COLO829 (cell line): ENCODE measurements at regions not wholly inside any gene's neighbourhood (a gene's known extent, or its start where the extent isn't known, plus 50 kb on each side); places are given as distances from the start of the nearest gene placed in this dataset.
"Not testable (repeated sequence)": the region's sequence is repeated elsewhere in the genome, so short reads cannot be mapped to it uniquely, and the experiment has no call there.

Source experiments
- DNase-seq: peaks from one replicate; pipeline ENCODE4 v3.0.0; 2012; ENCODE audit warnings: low spot score

GRCh38 chr1:105608713-105609112 is 1447.8 kb upstream of the PRMT6 start:
- peak; percentile 1 for DNase-seq

GRCh38 chr1:105626276-105626987 is 1430.0 kb upstream of the PRMT6 start:
- DNase-seq, result no peak

- not testable (repeated sequence) for DNase-seq
These were observed 1425.2 kb upstream of the PRMT6 start for GRCh38 chr1:105631153-105631744.

- no peak for DNase-seq
These were observed 1423.9 kb upstream of the PRMT6 start for GRCh38 chr1:105632342-105633196.

GRCh38 chr1:105636052-105636451 is 1420.4 kb upstream of the PRMT6 start:
- no peak for DNase-seq

- DNase-seq, result no peak
These were observed 1415.1 kb upstream of the PRMT6 start for GRCh38 chr1:105641407-105641806.

GRCh38 chr1:105652109-105652508 is 1404.4 kb upstream of the PRMT6 start:
- no peak for DNase-seq

GRCh38 chr1:105655032-105655431 is 1401.4 kb upstream of the PRMT6 start:
- no peak for DNase-seq

GRCh38 chr1:105664495-105664894 is 1392.0 kb upstream of the PRMT6 start:
- peak; percentile 38 for DNase-seq

GRCh38 chr1:105678334-105678733 is 1378.1 kb upstream of the PRMT6 start:
- no peak for DNase-seq

- no peak for DNase-seq
These were observed 1371.8 kb upstream of the PRMT6 start for GRCh38 chr1:105684714-105685113.

GRCh38 chr1:105686026-105686425 is 1370.4 kb upstream of the PRMT6 start:
- DNase-seq, result no peak

GRCh38 chr1:105686874-105687690 is 1369.4 kb upstream of the PRMT6 start:
- DNase-seq, result no peak

GRCh38 chr1:105700723-105701122 is 1355.8 kb upstream of the PRMT6 start:
- DNase-seq, result no peak

GRCh38 chr1:105724286-105724685 is 1332.2 kb upstream of the PRMT6 start:
- no peak for DNase-seq

GRCh38 chr1:105730701-105731100 is 1325.8 kb upstream of the PRMT6 start:
- no peak for DNase-seq

GRCh38 chr1:105736349-105736748 is 1320.1 kb upstream of the PRMT6 start:
- DNase-seq, result no peak

GRCh38 chr1:105779727-105780126 is 1276.7 kb upstream of the PRMT6 start:
- DNase-seq, result no peak

GRCh38 chr1:105785021-105785420 is 1271.5 kb upstream of the PRMT6 start:
- no peak for DNase-seq

GRCh38 chr1:105793536-105794146 is 1262.8 kb upstream of the PRMT6 start:
- peak; percentile 3 for DNase-seq

GRCh38 chr1:105795741-105796140 is 1260.7 kb upstream of the PRMT6 start:
- DNase-seq, result no peak
